ENCODE measurements at regions not wholly inside any gene's neighbourhood (a gene's known extent, or its start where the extent isn't known, plus 50 kb on each side); places are given as distances from the start of the nearest gene placed in this dataset.
A peak's percentile ranks its signal among the peaks of the same experiment; 100 is the strongest.
"Not testable (repeated sequence)": the region's sequence is repeated elsewhere in the genome, so short reads cannot be mapped to it uniquely, and the experiment has no call there.

DNA sequence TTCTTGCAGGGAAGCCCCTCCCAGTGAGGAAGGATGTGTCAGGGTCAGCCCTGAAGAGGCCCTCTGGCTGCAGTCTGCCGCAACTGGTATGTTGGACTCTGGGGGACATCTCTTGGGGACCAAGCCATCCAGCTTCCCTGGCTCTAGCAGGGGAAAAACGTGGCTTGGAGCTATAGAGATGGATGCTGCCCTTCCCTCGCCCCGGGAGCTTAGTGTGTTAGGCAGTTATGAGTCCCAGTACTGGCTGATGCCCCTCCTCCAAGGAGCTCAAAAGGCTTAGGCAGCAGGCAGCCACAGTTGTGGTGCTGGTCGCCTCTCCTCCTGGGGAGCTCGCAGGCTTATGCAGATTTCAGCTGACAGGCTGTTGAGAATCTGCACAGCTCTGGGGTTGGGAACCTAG, 353.1 kb upstream of the GBE1 start:
- no peak for DNase-seq (ENCODE audit: low read depth in 4 of 6, low spot score in 6 of 6)
- H3K27me3 ChIP-seq (ENCODE audit: control insufficient read depth, insufficient read depth, low read length) = no peaks in the 10 kb centered on the region
- H3K4me1 ChIP-seq (ENCODE audit: control insufficient read depth, insufficient read depth, low read length) = no peaks in the 10 kb centered on the region
- peaks cover 2% of the 10 kb centered on the region for H3K9me3 ChIP-seq (ENCODE audit: control insufficient read depth, insufficient read depth, low read length)
- H3K4me3 ChIP-seq (ENCODE audit: low read depth, low read length) = no peak overlapping the region
- no peak overlapping the region for H3K27ac ChIP-seq (ENCODE audit: low read depth, low read length)
- H3K36me3 ChIP-seq (ENCODE audit: control insufficient read depth, insufficient read depth, low read length) = no peaks in the 10 kb centered on the region
- 81% methylated on average over 6 of the region's 6 CpGs for WGBS (ENCODE audit: insufficient coverage)

DNA sequence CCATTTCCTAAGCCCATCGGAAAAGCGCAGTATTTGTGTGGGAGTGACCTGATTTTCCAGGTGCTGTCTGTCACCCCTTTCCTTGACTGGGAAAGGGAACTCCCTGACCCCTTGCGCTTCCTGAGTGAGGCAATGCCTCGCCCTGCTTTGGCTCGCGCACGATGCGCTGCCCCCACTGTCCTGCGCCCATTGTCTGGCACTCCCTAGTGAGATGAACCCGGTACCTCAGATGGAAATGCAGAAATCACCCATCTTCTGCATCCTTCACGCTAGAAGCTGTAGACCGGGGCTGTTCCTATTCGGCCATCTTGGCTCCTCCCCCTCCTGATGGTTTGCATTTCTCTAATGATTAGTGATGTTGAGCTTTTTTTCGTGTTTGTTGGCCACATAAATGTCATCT, 349.3 kb upstream of the GBE1 start:
- H3K4me3 ChIP-seq (ENCODE audit: low read depth, low read length); H3K27me3 ChIP-seq (ENCODE audit: control insufficient read depth, insufficient read depth, low read length); DNase-seq (ENCODE audit: low read depth in 4 of 6, low spot score in 6 of 6); H3K9me3 ChIP-seq (ENCODE audit: control insufficient read depth, insufficient read depth, low read length); H3K4me1 ChIP-seq (ENCODE audit: control insufficient read depth, insufficient read depth, low read length); H3K36me3 ChIP-seq (ENCODE audit: control insufficient read depth, insufficient read depth, low read length); H3K27ac ChIP-seq (ENCODE audit: low read depth, low read length): not testable (repeated sequence)
- 96% methylated on average over 11 of the region's 14 CpGs for WGBS (ENCODE audit: insufficient coverage)

DNA sequence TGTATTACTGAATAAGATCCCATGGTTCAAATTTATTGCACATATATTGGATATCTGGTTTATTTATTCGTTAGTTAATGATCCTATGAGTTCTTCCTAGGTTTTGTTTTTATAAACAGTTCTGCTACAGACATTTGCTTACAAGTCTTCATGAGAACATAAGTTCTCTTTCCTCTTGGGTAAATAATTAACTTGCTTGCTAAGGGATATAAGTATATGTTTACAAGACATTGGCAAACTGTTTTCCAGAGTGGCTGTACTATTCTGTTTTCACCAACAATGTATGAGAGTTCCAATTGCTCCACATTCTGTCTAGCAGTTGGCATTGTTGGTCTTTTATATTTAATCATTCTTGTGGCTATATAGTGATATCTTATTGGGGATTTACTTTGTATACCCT, 341.8 kb upstream of the GBE1 start:
- Histone ChIP-seq H3K9me3 (ENCODE audit: control insufficient read depth, insufficient read depth, low read length) (peaks cover 1% of the 10 kb centered on the region), H3K36me3 (ENCODE audit: control insufficient read depth, insufficient read depth, low read length) (no peaks in the 10 kb centered on the region), H3K27ac (ENCODE audit: low read depth, low read length) (no peak overlapping the region), H3K27me3 (ENCODE audit: control insufficient read depth, insufficient read depth, low read length) (no peaks in the 10 kb centered on the region), H3K4me3 (ENCODE audit: low read depth, low read length) (no peak overlapping the region), H3K4me1 (ENCODE audit: control insufficient read depth, insufficient read depth, low read length) (no peaks in the 10 kb centered on the region)
- WGBS (ENCODE audit: insufficient coverage) = no CpG with 5 or more reads among the region's 1 CpG
- DNase-seq (ENCODE audit: low read depth in 4 of 6, low spot score in 6 of 6) = no peak

DNA sequence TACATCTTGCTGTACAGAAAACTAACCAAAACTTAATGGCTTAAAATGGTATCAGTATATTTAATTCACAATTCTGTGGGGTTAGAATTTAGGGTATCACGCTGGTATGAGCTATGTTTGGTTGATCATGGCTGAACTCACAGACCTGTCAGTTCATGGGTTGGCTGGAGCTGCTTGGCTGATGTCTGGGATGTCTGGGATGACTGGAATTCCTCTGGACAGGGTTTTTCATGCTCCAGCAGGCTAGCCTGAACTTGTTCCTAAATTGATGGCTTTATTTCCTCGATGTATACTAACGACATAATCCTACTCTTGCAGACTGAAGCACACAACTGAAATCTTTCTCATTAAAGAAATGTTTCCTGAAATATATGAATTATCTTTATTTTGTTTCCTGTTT, 338.9 kb upstream of the GBE1 start:
- H3K4me3 ChIP-seq (ENCODE audit: low read depth, low read length) = no peak overlapping the region
- H3K27me3 ChIP-seq (ENCODE audit: control insufficient read depth, insufficient read depth, low read length) = no peaks in the 10 kb centered on the region
- no peak for DNase-seq (ENCODE audit: low read depth in 4 of 6, low spot score in 6 of 6)
- no peaks in the 10 kb centered on the region for H3K4me1 ChIP-seq (ENCODE audit: control insufficient read depth, insufficient read depth, low read length)
- 89% methylated on average over 1 of the region's 3 CpGs for WGBS (ENCODE audit: insufficient coverage)
- peaks cover 1% of the 10 kb centered on the region for H3K9me3 ChIP-seq (ENCODE audit: control insufficient read depth, insufficient read depth, low read length)
- no peak overlapping the region for H3K27ac ChIP-seq (ENCODE audit: low read depth, low read length)
- no peaks in the 10 kb centered on the region for H3K36me3 ChIP-seq (ENCODE audit: control insufficient read depth, insufficient read depth, low read length)

GRCh38 chr3:82093641-82094040, 332.2 kb upstream of the GBE1 start:
- Histone ChIP-seq H3K9me3 (ENCODE audit: control insufficient read depth, insufficient read depth, low read length) (no peaks in the 10 kb centered on the region), H3K27ac (ENCODE audit: low read depth, low read length) (no peak overlapping the region), H3K4me1 (ENCODE audit: control insufficient read depth, insufficient read depth, low read length) (no peaks in the 10 kb centered on the region), H3K27me3 (ENCODE audit: control insufficient read depth, insufficient read depth, low read length) (no peaks in the 10 kb centered on the region), H3K4me3 (ENCODE audit: low read depth, low read length) (no peak overlapping the region), H3K36me3 (ENCODE audit: control insufficient read depth, insufficient read depth, low read length) (no peaks in the 10 kb centered on the region)
- no peak for DNase-seq (ENCODE audit: low read depth in 4 of 6, low spot score in 6 of 6)
- no CpG with 5 or more reads among the region's 3 CpGs for WGBS (ENCODE audit: insufficient coverage)

DNA sequence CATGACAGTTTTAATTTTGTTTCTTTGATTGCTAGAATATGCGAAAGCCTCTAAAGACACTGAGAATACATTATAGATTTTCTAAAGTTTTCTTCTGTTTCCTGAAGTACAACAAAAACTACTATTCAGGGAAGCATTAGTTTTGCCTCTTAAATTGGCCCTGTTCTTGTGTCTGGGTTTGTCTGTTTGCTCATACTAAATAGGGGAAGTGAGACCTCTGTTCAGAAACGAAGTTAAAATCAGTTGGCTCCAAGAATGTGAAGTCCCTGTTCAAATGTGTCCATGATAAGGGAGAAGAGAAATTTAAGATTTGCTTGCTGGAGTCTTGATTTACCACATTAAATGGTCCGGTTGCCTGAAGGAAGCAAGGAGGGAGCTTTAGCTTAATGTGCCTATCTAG, 327.3 kb upstream of the GBE1 start:
- H3K27me3 ChIP-seq (ENCODE audit: control insufficient read depth, insufficient read depth, low read length) = no peaks in the 10 kb centered on the region
- no peaks in the 10 kb centered on the region for H3K4me1 ChIP-seq (ENCODE audit: control insufficient read depth, insufficient read depth, low read length)
- H3K36me3 ChIP-seq (ENCODE audit: control insufficient read depth, insufficient read depth, low read length) = no peaks in the 10 kb centered on the region
- H3K27ac ChIP-seq (ENCODE audit: low read depth, low read length) = no peak overlapping the region
- WGBS (ENCODE audit: insufficient coverage) = no CpG with 5 or more reads among the region's 3 CpGs
- H3K4me3 ChIP-seq (ENCODE audit: low read depth, low read length) = no peak overlapping the region
- no peaks in the 10 kb centered on the region for H3K9me3 ChIP-seq (ENCODE audit: control insufficient read depth, insufficient read depth, low read length)
- peak in 1 of 6 donors; percentile 7 for DNase-seq (ENCODE audit: low read depth in 4 of 6, low spot score in 6 of 6)

DNA sequence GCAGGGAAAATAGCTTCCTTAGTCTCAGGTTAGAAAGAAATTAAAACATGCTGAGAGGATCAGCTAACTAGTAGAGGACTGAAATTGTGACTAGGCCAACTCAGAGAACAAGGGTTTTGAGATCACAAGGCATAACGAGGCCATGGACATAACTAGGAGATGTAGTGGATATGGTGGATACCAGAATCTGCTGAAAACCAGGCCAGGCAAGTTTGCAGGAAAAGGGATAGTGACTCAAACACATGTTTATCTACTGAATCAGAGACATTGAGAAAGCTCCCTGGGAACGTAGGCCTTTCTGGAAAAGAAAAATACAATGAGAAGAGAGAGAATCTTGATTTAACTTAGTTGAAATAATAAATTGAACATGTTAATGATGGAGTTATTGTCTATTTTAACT, 326.5 kb upstream of the GBE1 start:
- H3K27me3 ChIP-seq (ENCODE audit: control insufficient read depth, insufficient read depth, low read length) = no peaks in the 10 kb centered on the region
- H3K27ac ChIP-seq (ENCODE audit: low read depth, low read length) = no peak overlapping the region
- H3K4me1 ChIP-seq (ENCODE audit: control insufficient read depth, insufficient read depth, low read length) = no peaks in the 10 kb centered on the region
- WGBS (ENCODE audit: insufficient coverage) = 88% methylated on average over 1 of the region's 2 CpGs
- H3K4me3 ChIP-seq (ENCODE audit: low read depth, low read length) = no peak overlapping the region
- no peaks in the 10 kb centered on the region for H3K36me3 ChIP-seq (ENCODE audit: control insufficient read depth, insufficient read depth, low read length)
- DNase-seq (ENCODE audit: low read depth in 4 of 6, low spot score in 6 of 6) = no peak
- H3K9me3 ChIP-seq (ENCODE audit: control insufficient read depth, insufficient read depth, low read length) = no peaks in the 10 kb centered on the region

DNA sequence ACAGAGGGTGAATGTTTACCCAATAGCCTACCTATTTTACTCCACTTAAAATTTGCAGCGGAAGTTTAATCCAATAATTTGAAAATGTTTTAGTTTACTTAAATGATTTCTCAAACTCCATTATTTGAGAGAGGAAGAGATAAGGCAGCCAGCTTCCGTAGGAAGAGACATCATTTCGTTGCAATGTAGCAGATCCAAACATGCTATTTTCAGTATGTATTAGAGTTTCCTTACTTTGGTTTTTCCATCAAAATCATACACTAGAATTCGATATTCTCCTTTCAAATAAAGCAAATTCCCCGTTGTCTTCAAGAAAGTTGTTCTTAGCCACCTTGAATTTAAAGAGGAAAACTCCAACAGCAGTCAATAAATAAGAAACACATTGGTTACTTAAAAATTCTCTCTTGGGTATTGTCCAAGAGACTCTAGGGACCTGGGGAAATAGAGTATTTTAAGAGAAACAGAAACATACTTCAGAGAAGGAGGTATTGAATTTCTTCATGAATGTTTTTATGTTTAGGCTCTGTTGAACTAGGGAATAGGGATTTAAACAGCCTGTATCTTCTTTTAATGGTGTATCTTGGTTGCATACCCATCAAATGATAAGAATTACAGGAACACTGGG, 324.5 kb upstream of the GBE1 start:
- no peaks in the 10 kb centered on the region for H3K27me3 ChIP-seq (ENCODE audit: control insufficient read depth, insufficient read depth, low read length)
- no peak overlapping the region for H3K4me3 ChIP-seq (ENCODE audit: low read depth, low read length)
- H3K9me3 ChIP-seq (ENCODE audit: control insufficient read depth, insufficient read depth, low read length) = no peaks in the 10 kb centered on the region
- no peak for DNase-seq (ENCODE audit: low read depth in 4 of 6, low spot score in 6 of 6)
- no peaks in the 10 kb centered on the region for H3K4me1 ChIP-seq (ENCODE audit: control insufficient read depth, insufficient read depth, low read length)
- no peak overlapping the region for H3K27ac ChIP-seq (ENCODE audit: low read depth, low read length)
- no peaks in the 10 kb centered on the region for H3K36me3 ChIP-seq (ENCODE audit: control insufficient read depth, insufficient read depth, low read length)
- WGBS (ENCODE audit: insufficient coverage) = no CpG with 5 or more reads among the region's 5 CpGs

DNA sequence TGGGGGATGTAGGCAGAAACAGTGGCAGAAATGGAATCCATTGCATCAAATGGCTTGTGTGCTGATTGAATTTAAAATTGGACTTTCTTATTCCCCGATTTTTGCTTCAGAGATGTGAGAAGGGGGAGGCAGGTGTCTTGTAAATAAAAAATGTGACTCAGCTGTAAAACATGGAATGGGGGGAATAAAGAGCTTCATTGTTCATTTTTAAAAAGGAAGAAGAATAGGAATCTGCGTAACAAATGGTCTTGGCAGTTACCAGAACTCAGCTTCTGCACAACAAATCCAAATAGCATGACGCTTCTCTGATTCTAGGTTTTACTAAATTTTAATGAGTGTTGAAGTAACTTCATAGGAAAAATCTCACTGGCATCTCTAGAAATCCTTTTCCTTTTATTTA, 323.9 kb upstream of the GBE1 start:
- no CpG with 5 or more reads among the region's 3 CpGs for WGBS (ENCODE audit: insufficient coverage)
- peak in 2 of 6 donors; percentile 32 for DNase-seq (ENCODE audit: low read depth in 4 of 6, low spot score in 6 of 6)
- H3K9me3 ChIP-seq (ENCODE audit: control insufficient read depth, insufficient read depth, low read length) = no peaks in the 10 kb centered on the region

GRCh38 chr3:82084824-82085223, 323.4 kb upstream of the GBE1 start:
- no peak for DNase-seq (ENCODE audit: low read depth in 4 of 6, low spot score in 6 of 6)
- WGBS (ENCODE audit: insufficient coverage) = 20% methylated on average over 1 of the region's 1 CpG
- Histone ChIP-seq H3K27me3 (ENCODE audit: control insufficient read depth, insufficient read depth, low read length) (no peaks in the 10 kb centered on the region), H3K9me3 (ENCODE audit: control insufficient read depth, insufficient read depth, low read length) (no peaks in the 10 kb centered on the region), H3K4me3 (ENCODE audit: low read depth, low read length) (no peak overlapping the region), H3K36me3 (ENCODE audit: control insufficient read depth, insufficient read depth, low read length) (no peaks in the 10 kb centered on the region), H3K27ac (ENCODE audit: low read depth, low read length) (no peak overlapping the region), H3K4me1 (ENCODE audit: control insufficient read depth, insufficient read depth, low read length) (no peaks in the 10 kb centered on the region)

More for the DNA sequence above, 323.9 kb upstream of the GBE1 start:
- H3K27ac ChIP-seq (ENCODE audit: low read depth, low read length) = no peak overlapping the region
- H3K4me3 ChIP-seq (ENCODE audit: low read depth, low read length) = no peak overlapping the region
- no peaks in the 10 kb centered on the region for H3K36me3 ChIP-seq (ENCODE audit: control insufficient read depth, insufficient read depth, low read length)
- no peaks in the 10 kb centered on the region for H3K27me3 ChIP-seq (ENCODE audit: control insufficient read depth, insufficient read depth, low read length)
- H3K4me1 ChIP-seq (ENCODE audit: control insufficient read depth, insufficient read depth, low read length) = no peaks in the 10 kb centered on the region
